GM12872 (cell line): ENCODE measurements at regions not wholly inside any gene's neighbourhood (a gene's known extent, or its start where the extent isn't known, plus 50 kb on each side); places are given as distances from the start of the nearest gene placed in this dataset.

ENCODE experiments used
- TF ChIP-seq, protein P1 (sequence below): IDR thresholded peaks from 3 replicates; pipeline ENCODE4 v1.5.1; 2011; ENCODE audit warnings: low read depth, mild to moderate bottlenecking, low read length, moderate library complexity; ENCODE audit not compliant: insufficient read depth

DNA sequence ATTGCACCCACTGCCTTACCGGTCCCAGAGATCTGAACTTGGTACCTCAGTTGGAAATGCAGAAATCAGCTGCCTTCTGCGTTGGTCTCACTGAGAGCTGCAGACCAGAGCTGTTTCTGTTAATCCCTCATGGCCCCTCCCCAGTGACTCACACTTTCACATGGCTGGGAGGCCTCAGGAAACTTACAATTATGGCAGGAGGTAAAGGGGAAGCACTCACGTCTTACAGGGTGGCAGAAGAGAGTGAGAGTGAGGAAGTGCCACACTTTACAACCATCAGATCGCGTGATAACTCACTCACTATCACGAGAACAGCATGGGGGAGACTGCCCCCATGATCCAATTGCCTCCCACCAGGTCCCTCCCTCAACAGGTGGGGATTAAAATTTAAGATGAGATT lies 648.5 kb downstream of the MTRR start:
- TF ChIP-seq, protein P1, sequence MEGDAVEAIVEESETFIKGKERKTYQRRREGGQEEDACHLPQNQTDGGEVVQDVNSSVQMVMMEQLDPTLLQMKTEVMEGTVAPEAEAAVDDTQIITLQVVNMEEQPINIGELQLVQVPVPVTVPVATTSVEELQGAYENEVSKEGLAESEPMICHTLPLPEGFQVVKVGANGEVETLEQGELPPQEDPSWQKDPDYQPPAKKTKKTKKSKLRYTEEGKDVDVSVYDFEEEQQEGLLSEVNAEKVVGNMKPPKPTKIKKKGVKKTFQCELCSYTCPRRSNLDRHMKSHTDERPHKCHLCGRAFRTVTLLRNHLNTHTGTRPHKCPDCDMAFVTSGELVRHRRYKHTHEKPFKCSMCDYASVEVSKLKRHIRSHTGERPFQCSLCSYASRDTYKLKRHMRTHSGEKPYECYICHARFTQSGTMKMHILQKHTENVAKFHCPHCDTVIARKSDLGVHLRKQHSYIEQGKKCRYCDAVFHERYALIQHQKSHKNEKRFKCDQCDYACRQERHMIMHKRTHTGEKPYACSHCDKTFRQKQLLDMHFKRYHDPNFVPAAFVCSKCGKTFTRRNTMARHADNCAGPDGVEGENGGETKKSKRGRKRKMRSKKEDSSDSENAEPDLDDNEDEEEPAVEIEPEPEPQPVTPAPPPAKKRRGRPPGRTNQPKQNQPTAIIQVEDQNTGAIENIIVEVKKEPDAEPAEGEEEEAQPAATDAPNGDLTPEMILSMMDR: no peak

DNA sequence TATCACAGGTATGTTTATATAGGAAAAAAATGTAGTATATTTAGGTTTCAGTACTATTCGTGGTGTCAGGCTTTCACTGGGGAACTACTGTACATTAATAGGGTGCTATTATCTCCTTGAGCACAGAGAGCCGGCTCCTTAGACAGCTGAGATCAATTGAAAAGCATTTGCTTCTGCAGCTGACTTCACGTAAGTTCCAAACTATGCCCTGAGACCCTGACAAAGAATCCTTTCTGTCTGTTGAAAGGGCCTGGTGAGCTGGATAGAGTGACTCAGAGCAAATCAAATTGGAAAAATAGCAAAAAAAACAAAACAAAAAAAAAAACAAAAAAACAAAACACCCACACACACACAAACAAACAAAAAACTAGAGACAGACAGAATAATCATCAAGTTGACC lies 652.0 kb downstream of the MTRR start:
- TF ChIP-seq, protein P1: no peak

DNA sequence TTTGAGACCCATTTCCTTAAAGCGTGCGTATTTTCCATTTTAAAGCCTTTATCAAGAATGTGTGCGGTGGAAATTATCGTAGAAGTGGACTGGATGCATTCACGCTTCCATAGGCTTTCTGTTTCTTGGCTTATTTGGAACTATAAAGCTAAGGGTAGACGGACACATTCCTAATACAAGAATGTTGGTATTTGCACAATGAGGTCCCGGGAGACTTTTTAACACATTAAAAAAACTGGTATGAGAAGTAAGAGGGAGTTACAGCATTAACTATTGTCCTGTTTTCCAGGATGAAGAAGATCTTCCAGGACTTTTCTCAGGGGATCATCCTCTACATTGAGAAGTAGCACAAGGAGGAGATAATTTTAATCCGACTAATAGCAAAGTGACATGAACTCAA lies 653.0 kb downstream of the MTRR start:
- TF ChIP-seq, protein P1: no peak

DNA sequence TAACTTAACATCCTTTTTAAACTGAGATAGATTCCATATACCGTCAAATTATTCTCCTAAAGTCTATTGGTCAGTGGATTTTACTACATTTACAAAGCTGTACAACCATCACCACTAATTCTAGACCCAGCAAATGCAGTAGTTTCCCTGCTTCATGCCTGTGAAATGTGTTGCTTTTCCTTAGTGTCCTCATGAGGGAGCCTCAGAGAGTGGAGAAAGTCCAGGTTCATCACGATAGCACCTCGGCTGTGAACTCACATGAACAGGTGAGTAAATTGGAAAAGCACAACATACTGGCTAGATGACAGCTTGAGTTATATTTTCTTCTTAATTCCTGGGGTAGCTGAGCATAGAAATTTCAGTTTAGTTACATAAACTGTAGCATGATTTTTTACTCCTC lies 653.7 kb downstream of the MTRR start:
- TF ChIP-seq, protein P1: no peak

DNA sequence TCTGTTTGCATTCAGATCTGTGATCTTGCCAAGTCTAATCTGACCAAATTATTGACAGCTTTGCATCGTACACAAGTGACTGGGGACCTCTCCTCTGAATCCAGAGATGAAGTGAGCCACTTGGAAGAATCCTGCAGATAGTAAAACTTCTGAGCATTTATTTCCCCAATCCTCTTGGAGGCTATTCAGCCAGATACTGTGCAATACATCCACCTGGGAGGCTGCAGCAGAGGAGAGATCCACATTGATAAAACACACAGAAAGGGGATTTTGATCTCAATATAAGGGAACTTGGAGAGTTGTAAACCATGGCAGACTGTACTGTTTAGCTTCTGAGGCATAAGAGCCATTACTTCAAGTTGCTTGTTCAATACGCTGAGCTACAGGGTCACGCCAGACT lies 654.6 kb downstream of the MTRR start:
- TF ChIP-seq, protein P1: no peak

DNA sequence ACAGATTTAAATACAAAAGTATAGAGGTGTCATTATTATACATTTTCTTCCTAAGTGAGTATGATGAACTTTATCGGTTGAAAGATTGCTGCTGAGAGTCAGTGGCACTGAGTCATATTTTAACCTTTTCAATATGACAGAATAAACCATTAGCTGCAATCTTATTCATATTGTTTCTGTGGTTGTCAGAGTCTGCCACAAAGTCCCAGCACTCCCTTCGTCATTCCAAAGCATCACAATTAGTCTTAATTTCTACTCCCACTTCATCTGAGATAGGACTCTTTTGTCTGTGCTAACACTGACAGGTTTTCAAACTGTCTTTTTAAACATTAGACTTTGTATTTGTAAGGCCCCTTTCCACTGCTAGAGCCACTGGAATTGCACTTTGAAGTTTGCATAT lies 656.9 kb downstream of the MTRR start:
- TF ChIP-seq, protein P1: no peak

DNA sequence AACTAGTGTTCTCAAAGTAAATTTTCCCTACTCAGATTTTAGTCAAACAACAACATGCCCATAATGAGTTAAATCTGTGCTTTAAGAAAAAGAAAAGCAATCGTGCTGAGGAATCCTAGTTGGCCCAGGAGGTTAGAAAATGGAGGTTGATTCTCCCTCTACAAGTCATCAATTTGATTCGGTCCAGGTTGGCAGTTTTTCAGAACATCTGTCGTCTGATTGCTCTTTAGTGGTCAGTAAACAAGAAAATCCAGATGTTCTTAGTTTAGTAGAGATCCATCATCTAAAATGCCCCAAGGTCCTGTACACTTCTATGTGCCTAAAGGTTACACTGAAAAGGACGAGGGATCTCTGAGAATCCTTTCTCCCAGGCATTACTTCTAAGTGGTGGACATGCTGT lies 659.2 kb downstream of the MTRR start:
- TF ChIP-seq, protein P1: no peak

DNA sequence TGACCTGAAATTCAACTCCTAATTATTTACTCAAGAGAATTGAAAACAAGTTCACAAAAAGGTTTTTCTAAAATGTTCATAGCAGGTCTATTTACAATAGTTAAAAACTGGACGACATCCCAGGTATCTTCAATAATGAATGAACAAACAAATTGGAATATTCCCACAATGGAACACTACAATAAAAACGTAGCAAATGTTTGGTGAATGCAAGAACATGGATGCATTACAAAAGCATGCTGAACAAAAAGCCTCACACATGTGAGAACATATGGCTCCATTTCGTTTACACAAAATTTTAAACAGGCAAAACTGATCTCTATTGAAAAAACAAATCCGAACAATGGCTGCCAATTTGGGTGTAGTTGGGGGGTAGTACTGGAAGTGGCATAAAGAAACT lies 669.9 kb downstream of the MTRR start:
- TF ChIP-seq, protein P1: no peak
